SK-N-DZ (cell line): ENCODE measurements at regions not wholly inside any gene's neighbourhood (a gene's known extent, or its start where the extent isn't known, plus 50 kb on each side); places are given as distances from the start of the nearest gene placed in this dataset.

ENCODE experiments used
- DNase-seq: peaks from one replicate; pipeline ENCODE4 v3.0.0-alpha.2; 2015; ENCODE audit warnings: low spot score

DNA sequence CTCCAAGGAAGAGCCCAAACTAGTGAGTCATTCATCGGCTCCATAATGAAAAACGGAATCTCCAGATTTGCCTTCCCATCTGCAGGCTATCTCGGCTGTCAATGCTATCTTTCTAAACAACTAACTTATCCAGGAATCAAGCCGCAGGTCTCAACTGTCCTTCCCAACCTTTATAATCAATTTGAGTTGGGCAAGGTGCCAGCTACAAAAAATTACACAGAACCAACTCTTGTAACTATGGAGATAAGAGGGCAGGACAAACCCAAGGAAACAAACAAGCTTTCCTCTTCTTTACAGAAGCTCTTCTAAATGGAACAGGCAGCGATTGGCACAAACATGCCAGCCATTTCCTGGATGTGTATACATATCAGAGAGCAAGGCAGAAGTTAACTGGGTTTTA, 61.2 kb upstream of the RAI2 start:
- DNase-seq, result peak; percentile 22

DNA sequence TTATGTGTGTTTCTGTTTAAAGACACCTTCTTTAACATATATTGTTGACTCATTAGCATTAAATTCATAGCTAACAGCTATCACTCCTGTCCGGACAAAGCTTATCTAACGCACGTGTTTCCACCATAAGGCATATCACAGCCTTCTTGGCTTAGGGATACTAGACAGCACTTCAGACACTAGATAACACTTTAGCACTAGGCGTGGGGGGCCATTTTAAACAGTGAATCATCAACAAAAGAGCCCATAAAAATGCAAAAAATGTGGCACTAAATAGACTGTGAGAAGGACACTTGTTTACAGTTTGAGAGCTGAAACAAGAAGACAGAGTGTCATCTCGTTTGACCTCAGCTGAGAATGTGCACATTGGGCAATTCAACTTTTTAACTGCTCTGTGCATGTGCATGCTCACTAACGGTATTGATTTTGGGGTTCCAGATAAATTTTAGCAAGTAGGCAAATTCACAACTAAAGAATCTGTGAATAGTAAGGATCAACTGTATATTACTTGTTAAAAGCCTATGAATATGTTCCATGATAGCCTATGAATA, 58.9 kb upstream of the RAI2 start:
- DNase-seq, result no peak

DNA sequence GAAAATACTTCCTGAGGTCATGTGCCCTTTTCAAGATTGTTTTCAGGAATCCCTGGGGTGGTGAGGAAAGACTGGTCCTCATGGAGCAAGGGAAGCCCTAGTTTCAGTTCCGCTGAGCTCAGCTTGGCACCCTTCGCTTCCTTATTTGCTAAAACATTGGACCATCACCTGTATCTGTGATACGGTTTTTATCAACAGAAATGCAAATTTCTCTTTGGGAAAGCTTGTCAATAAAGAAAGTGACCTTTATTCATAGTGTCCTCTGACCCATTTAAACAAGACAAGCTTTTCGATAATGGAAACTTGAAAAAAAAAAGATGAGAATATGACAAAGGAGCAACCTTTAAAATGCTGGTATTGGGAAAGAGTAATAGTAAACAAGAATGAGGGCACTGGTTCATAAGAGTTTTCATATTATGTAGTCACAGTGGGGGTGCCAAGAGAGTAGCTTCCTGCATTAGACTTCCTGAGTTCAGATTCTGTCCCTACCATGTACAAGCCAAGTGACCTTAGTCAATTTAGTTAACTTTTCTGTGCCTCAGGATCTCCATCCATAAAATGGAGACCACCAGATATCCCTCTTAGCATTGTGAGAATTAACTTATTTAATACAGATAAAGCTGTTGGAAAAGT, 57.0 kb upstream of the RAI2 start:
- DNase-seq, result no peak

DNA sequence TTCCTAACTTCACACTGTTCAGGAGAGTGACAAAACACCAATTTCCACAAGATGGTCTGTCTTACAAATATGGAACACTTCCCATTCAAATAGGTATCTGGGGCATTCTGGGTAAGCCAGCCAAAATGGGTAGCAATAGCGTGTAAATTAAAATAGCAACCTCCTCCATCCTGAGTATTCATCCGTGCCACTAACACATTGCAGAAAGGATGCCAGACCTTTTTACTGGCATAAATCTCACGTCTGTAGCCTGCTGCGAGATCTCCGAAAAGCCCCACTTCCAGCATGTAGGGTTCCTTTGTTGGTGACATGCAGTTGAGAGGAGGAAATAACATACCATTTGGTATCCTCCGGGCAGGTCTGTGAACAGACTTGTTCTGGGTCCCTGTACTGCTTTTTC, 52.7 kb upstream of the RAI2 start:
- DNase-seq, result no peak
